OCI-LY1 (cell line): ENCODE measurements at regions not wholly inside any gene's neighbourhood (a gene's known extent, or its start where the extent isn't known, plus 50 kb on each side); places are given as distances from the start of the nearest gene placed in this dataset.
"Not testable (repeated sequence)": the region's sequence is repeated elsewhere in the genome, so short reads cannot be mapped to it uniquely, and the experiment has no call there.

ENCODE experiments used
- EZH2 ChIP-seq: fragments of 200-600 bp; sonication (generic), shearing (Covaris generic); IDR thresholded peaks from 2 replicates; pipeline ENCODE4 v1.8.0; 2017; ENCODE audit warnings: borderline replicate concordance, mixed run types, mild to moderate bottlenecking, antibody characterized with exemption, low read length, moderate library complexity, mixed read lengths
- TF ChIP-seq, protein P1 (sequence below): fragments of 200-600 bp; sonication (generic), shearing (Covaris generic); IDR thresholded peaks from 2 replicates; pipeline ENCODE4 v1.5.1; 2017; ENCODE audit warnings: mild to moderate bottlenecking, antibody characterized with exemption, low read length, moderate library complexity, mixed read lengths

DNA sequence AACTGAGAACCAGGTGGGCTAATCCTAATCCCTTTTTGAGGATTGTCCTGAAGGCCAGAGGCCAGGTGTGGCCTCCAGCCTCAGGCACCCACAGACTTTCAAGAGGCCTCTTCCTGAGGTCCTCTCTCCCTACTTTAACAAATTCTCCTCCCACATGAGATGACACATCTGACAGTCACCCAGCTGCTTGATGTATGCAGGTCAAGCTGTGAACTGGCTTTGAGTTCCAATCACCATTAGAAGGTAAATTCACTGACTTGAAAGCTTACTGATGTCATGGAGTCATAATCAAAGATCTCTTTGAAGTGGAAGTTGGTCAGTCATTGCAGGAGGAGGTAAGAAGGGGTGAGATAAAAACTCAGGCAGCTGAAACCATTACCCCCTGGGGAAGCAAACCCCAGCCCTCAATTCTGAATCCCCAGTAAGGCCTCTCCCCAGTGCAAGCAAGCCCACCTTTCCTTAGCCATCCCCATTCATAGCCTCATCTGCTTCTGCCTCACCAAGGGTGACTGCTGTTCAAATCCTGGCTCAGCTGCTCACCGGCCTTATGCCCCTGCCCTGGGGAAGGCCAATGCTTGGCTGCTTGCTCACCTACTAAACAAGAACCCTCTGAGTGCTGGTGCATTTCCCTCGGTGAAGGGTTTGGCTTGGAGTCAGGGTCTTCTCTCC lies 196.3 kb downstream of the BCL2L11 start:
- TF ChIP-seq, protein P1, sequence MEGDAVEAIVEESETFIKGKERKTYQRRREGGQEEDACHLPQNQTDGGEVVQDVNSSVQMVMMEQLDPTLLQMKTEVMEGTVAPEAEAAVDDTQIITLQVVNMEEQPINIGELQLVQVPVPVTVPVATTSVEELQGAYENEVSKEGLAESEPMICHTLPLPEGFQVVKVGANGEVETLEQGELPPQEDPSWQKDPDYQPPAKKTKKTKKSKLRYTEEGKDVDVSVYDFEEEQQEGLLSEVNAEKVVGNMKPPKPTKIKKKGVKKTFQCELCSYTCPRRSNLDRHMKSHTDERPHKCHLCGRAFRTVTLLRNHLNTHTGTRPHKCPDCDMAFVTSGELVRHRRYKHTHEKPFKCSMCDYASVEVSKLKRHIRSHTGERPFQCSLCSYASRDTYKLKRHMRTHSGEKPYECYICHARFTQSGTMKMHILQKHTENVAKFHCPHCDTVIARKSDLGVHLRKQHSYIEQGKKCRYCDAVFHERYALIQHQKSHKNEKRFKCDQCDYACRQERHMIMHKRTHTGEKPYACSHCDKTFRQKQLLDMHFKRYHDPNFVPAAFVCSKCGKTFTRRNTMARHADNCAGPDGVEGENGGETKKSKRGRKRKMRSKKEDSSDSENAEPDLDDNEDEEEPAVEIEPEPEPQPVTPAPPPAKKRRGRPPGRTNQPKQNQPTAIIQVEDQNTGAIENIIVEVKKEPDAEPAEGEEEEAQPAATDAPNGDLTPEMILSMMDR: not testable (repeated sequence)
- TF ChIP-seq EZH2: not testable (repeated sequence)
